Liver (tissue), 8 donors: ENCODE measurements at regions not wholly inside any gene's neighbourhood (a gene's known extent, or its start where the extent isn't known, plus 50 kb on each side); places are given as distances from the start of the nearest gene placed in this dataset.

Experiments
- DNase-seq: peaks from one replicate; pipeline ENCODE4 v3.0.0-alpha.2; 2017; ENCODE audit warnings: low spot score
- H3K27ac ChIP-seq, 2 donors: one replicate each; pipeline ENCODE4 v1.7.0; 2013; ENCODE audit warnings: inconsistent platforms in 2 of 2, low read length in 2 of 2, control low read depth in 1 of 2, low read depth in 1 of 2, mild to moderate bottlenecking in 1 of 2
- H3K27me3 ChIP-seq, 4 donors: one replicate each; pipeline versions ENCODE4 v1.6.1 to v1.7.0; 2013; ENCODE audit warnings: low read length in 3 of 4, inconsistent platforms in 1 of 4, mild to moderate bottlenecking in 1 of 4, moderate library complexity in 1 of 4; ENCODE audit not compliant: control insufficient read depth in 4 of 4, insufficient read depth in 4 of 4
- H3K36me3 ChIP-seq, 4 donors: one replicate each; pipeline versions ENCODE4 v1.6.1 to v1.7.0; 2013; ENCODE audit warnings: low read length in 3 of 4, mild to moderate bottlenecking in 3 of 4, low read depth in 1 of 4, moderate library complexity in 1 of 4; ENCODE audit not compliant: control insufficient read depth in 4 of 4, insufficient read depth in 3 of 4
- H3K4me1 ChIP-seq, 4 donors: one replicate each; pipeline versions ENCODE4 v1.6.1 to v1.7.0; 2013; ENCODE audit warnings: low read length in 3 of 4, mild to moderate bottlenecking in 3 of 4, moderate library complexity in 1 of 4; ENCODE audit not compliant: control insufficient read depth in 4 of 4, insufficient read depth in 4 of 4
- H3K4me3 ChIP-seq, 3 donors: one replicate each; pipeline versions ENCODE4 v1.6.1 to v1.7.0; 2013; ENCODE audit warnings: low read length in 3 of 3, control low read depth in 1 of 3, low read depth in 1 of 3, mild to moderate bottlenecking in 1 of 3
- H3K9ac ChIP-seq, 2 donors: one replicate each; pipeline ENCODE4 v1.7.0; 2013; ENCODE audit warnings: low read length in 2 of 2, mild to moderate bottlenecking in 2 of 2, moderate library complexity in 2 of 2, control low read depth in 1 of 2, low read depth in 1 of 2
- H3K9me3 ChIP-seq, 4 donors: one replicate each; pipeline versions ENCODE4 v1.6.1 to v1.7.0; 2013; ENCODE audit warnings: low read length in 3 of 4; ENCODE audit not compliant: control insufficient read depth in 4 of 4
- ATF3 ChIP-seq: IDR thresholded peaks from 2 replicates; pipeline ENCODE4 v1.6.1; 2016; ENCODE audit warnings: antibody characterized with exemption
- CTCF ChIP-seq: fragments of 150-350 bp; IDR thresholded peaks from 2 replicates; pipeline ENCODE4 v1.5.1; 2017; ENCODE audit warnings: improper control_type of control experiment, low read depth, low read length; ENCODE audit not compliant: missing input control
- EGR1 ChIP-seq, 2 donors: IDR thresholded peaks; 2 replicates each; pipeline ENCODE4 v1.6.1; 2016 to 2018; ENCODE audit warnings: antibody characterized with exemption in 2 of 2, low read depth in 2 of 2
- FOXA1 ChIP-seq: IDR thresholded peaks from 2 replicates; pipeline ENCODE4 v1.6.1; 2016; ENCODE audit warnings: antibody characterized with exemption
- FOXA2 ChIP-seq: IDR thresholded peaks from 2 replicates; pipeline ENCODE4 v1.6.1; 2016; ENCODE audit warnings: antibody characterized with exemption
- GABPA ChIP-seq, 2 donors: IDR thresholded peaks in 1 of 2; conservative IDR thresholded peaks in 1 of 2; 2 replicates each; pipeline ENCODE4 v1.6.1; 2016; ENCODE audit warnings: antibody characterized with exemption in 2 of 2, mild to moderate bottlenecking in 1 of 2, moderate library complexity in 1 of 2
- HNF4A ChIP-seq, 2 donors: conservative IDR thresholded peaks; 2 replicates each; pipeline ENCODE4 v1.6.1; 2016; ENCODE audit warnings: antibody characterized with exemption in 2 of 2, mild to moderate bottlenecking in 2 of 2
- HNF4G ChIP-seq: IDR thresholded peaks from 2 replicates; pipeline ENCODE4 v1.6.1; 2016; ENCODE audit warnings: antibody characterized with exemption
- JUND ChIP-seq, 2 donors: IDR thresholded peaks; 2 replicates each; pipeline ENCODE4 v1.6.1; 2016; ENCODE audit warnings: antibody characterized with exemption in 2 of 2
- MAX ChIP-seq: IDR thresholded peaks from 2 replicates; pipeline ENCODE4 v1.6.1; 2016; ENCODE audit warnings: antibody characterized with exemption
- NR2F2 ChIP-seq: IDR thresholded peaks from 2 replicates; pipeline ENCODE4 v1.6.1; 2016; ENCODE audit warnings: antibody characterized with exemption
- RAD21 ChIP-seq, 2 donors: IDR thresholded peaks; 2 replicates each; pipeline ENCODE4 v1.6.1; 2016; ENCODE audit warnings: antibody characterized with exemption in 2 of 2, mild to moderate bottlenecking in 2 of 2
- REST ChIP-seq: IDR thresholded peaks from 2 replicates; pipeline ENCODE4 v1.6.1; 2016; ENCODE audit warnings: antibody characterized with exemption, mild to moderate bottlenecking
- RXRA ChIP-seq, 2 donors: IDR thresholded peaks; 2 replicates each; pipeline ENCODE4 v1.6.1; 2017 to 2018; ENCODE audit warnings: antibody characterized with exemption in 2 of 2, mild to moderate bottlenecking in 1 of 2
- SP1 ChIP-seq: IDR thresholded peaks from 2 replicates; pipeline ENCODE4 v1.6.1; 2018; ENCODE audit warnings: antibody characterized with exemption, mild to moderate bottlenecking
- TAF1 ChIP-seq: conservative IDR thresholded peaks from 2 replicates; pipeline ENCODE4 v1.6.1; 2016; ENCODE audit warnings: antibody characterized with exemption, mild to moderate bottlenecking
- YY1 ChIP-seq: IDR thresholded peaks from 2 replicates; pipeline ENCODE4 v1.6.1; 2016; ENCODE audit warnings: antibody characterized with exemption, mild to moderate bottlenecking
- ZBTB33 ChIP-seq: IDR thresholded peaks from 2 replicates; pipeline ENCODE4 v1.6.1; 2016; ENCODE audit warnings: antibody characterized with exemption
- WGBS: extraction: QIAGEN DNeasy Blood & Tissue Kit; methylation state at CpG from one replicate; pipeline ENCODE4 v1.1.7; 2013; 5-methylcytosine and 5-hydroxymethylcytosine counted together
- donor health status: healthy.
- donor health status: healthy.
- donor health status: healthy.
- donor health status: healthy.
- donor health status: healthy.

DNA sequence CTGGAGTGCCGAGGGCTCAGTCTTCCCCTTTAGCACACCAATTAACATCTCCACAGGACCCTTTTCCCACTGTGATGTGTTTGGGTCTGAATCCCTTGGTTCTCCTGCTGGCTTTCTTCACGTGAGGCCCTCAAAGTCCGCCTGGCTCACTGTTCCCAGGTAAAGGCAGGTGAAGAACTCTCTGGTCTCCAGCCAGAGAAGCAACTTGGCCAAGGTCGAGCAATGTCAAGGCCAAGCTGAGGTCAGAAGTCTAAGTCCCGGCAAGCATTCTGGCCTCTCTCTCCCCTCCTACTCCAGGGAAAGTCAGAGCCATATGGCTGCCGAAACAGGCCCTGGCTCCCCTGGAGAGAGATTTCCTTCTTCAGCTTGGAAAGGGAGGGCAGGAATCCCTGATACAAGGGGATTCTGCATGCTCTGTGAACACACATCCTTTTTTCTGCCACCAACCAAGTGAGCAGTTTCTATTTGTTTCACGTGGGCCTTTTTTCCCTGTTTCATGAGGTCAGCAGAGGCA, 61.4 kb upstream of the ESRRB start:
- no peaks in the 10 kb centered on the region for H3K9me3 ChIP-seq
- DNase-seq: no peak

GRCh38 chr14:76320486-76320885, 55.5 kb upstream of the ESRRB start:
- DNase-seq: no peak
- TF ChIP-seq SP1 (no peak), HNF4G (no peak), RXRA (IDR thresholded peaks at IDR 0.05) (no peak)
- no peaks in the 10 kb centered on the region for H3K27me3 ChIP-seq
- H3K4me1 ChIP-seq: no peaks in the 10 kb centered on the region
- WGBS: 87% methylated on average over 5 of the region's 5 CpGs
- H3K27ac ChIP-seq: no peak overlapping the region
- no peaks in the 10 kb centered on the region for H3K9me3 ChIP-seq
- no peak overlapping the region for H3K4me3 ChIP-seq
- no peak overlapping the region for H3K9ac ChIP-seq
- H3K36me3 ChIP-seq: no peaks in the 10 kb centered on the region

More for the DNA sequence above, 61.4 kb upstream of the ESRRB start:
- Histone ChIP-seq H3K9ac (no peak overlapping the region), H3K4me3 (no peak overlapping the region), H3K27ac (no peak overlapping the region), H3K36me3 (no peaks in the 10 kb centered on the region), H3K4me1 (no peaks in the 10 kb centered on the region), H3K27me3 (peaks cover 0 to 10% (median 0%) of the 10 kb centered on the region in 4 donors)
- WGBS: 64% methylated on average over 7 of the region's 7 CpGs
- TF ChIP-seq TAF1 (no peak), SP1 (no peak), GABPA (IDR thresholded peaks at IDR 0.05 in 1 of 2, conservative IDR thresholded peaks at IDR 0.05 in 1 of 2) (no peak), HNF4G (no peak), EGR1 (IDR thresholded peaks at IDR 0.05; ENCODE audit: low read depth in 2 of 2) (no peak), FOXA1 (no peak), ATF3 (no peak), CTCF (no peak)

DNA sequence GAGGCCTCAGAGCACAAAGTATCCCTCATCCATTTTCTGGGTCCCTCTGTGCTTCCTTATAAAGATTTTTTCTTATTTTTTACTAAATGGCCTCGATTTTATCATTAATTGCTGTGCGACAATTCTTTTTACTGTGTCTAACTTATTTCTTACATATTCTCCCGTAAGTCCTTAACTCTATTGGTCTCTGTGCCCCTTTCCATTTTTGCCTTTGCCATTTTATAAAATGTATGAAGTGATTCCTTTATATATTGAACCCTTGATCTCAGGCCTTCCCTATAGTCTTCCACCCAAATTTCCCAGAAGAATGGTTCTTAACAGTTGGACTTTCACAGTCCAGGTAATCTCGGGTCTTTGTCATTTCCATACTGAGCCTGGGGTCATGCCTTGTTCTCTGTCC, 55.0 kb upstream of the ESRRB start:
- no peak for DNase-seq
- H3K9ac ChIP-seq: no peak overlapping the region
- no peak overlapping the region for H3K27ac ChIP-seq
- no peaks in the 10 kb centered on the region for H3K27me3 ChIP-seq
- no peaks in the 10 kb centered on the region for H3K36me3 ChIP-seq
- no peaks in the 10 kb centered on the region for H3K9me3 ChIP-seq
- WGBS: 94% methylated on average over 4 of the region's 4 CpGs
- H3K4me1 ChIP-seq: no peaks in the 10 kb centered on the region
- H3K4me3 ChIP-seq: no peak overlapping the region
- TF ChIP-seq YY1 (no peak), SP1 (no peak), RXRA (IDR thresholded peaks at IDR 0.05) (no peak), ATF3 (no peak), TAF1 (no peak), RAD21 (IDR thresholded peaks at IDR 0.05) (no peak), REST (no peak), NR2F2 (no peak), GABPA (IDR thresholded peaks at IDR 0.05 in 1 of 2, conservative IDR thresholded peaks at IDR 0.05 in 1 of 2) (no peak), ZBTB33 (no peak), HNF4G (no peak), FOXA2 (no peak), EGR1 (IDR thresholded peaks at IDR 0.05; ENCODE audit: low read depth in 2 of 2) (no peak), JUND (IDR thresholded peaks at IDR 0.05) (no peak), MAX (no peak), HNF4A (conservative IDR thresholded peaks at IDR 0.05) (no peak)
